HepG2 (cell line): ENCODE measurements at regions not wholly inside any gene's neighbourhood (a gene's known extent, or its start where the extent isn't known, plus 50 kb on each side); places are given as distances from the start of the nearest gene placed in this dataset.

Experiments
- ATF4 ChIP-seq, 2 experiments: fragments of 450-650 bp in 1 of 2; sonication (generic) in 1 of 2; formaldehyde crosslinking; IDR thresholded peaks; 2 replicates each; pipeline versions ENCODE4 v1.5.0 to v1.8.0; 2020 to 2022; ENCODE audit warnings: mild to moderate bottlenecking in 1 of 2, missing genetic modification reagents in 1 of 2
- ATRX ChIP-seq: sonication (generic); formaldehyde crosslinking; IDR thresholded peaks from 2 replicates; pipeline ENCODE4 v1.4.0; 2020; ENCODE audit warnings: missing genetic modification reagents, borderline replicate concordance
- CREM ChIP-seq, 2 experiments: sonication (generic) in 1 of 2; formaldehyde crosslinking in 1 of 2; IDR thresholded peaks; 2 replicates each; pipeline versions ENCODE4 v1.4.0 to v1.6.1; 2016 to 2020; ENCODE audit warnings: antibody characterized with exemption in 1 of 2, mild to moderate bottlenecking in 1 of 2, missing genetic modification reagents in 1 of 2
- ERF ChIP-seq: IDR thresholded peaks from 2 replicates; pipeline ENCODE4 v1.6.1; 2018; ENCODE audit warnings: missing biosample characterization, missing genetic modification reagents
- FOXA1 ChIP-seq, 2 experiments: fragments of 450-650 bp in 1 of 2; sonication (generic) in 1 of 2; formaldehyde crosslinking in 1 of 2; IDR thresholded peaks; 2 replicates each; pipeline versions ENCODE4 v1.4.0 to v1.6.1; 2016 to 2020; ENCODE audit warnings: missing genetic modification reagents in 1 of 2
- HNF4A ChIP-seq: sonication (generic); formaldehyde crosslinking; IDR thresholded peaks from 2 replicates; pipeline ENCODE4 v1.4.0; 2020; ENCODE audit warnings: missing genetic modification reagents
- ONECUT2 ChIP-seq: sonication (generic); formaldehyde crosslinking; IDR thresholded peaks from 2 replicates; pipeline ENCODE4 v1.4.0; 2020; ENCODE audit warnings: missing genetic modification reagents
- RARA ChIP-seq: IDR thresholded peaks from 2 replicates; pipeline ENCODE4 v1.6.1; 2016; ENCODE audit warnings: missing genetic modification reagents, missing compliant biosample characterization
- SOX6 ChIP-seq, 2 experiments: fragments of 450-650 bp in 1 of 2; sonication (generic) in 1 of 2; formaldehyde crosslinking in 1 of 2; IDR thresholded peaks; 2 replicates each; pipeline versions ENCODE4 v1.4.0 to v1.6.1; 2017 to 2020; ENCODE audit warnings: antibody characterized with exemption in 1 of 2, mild to moderate bottlenecking in 1 of 2, missing genetic modification reagents in 1 of 2
- TBX3 ChIP-seq: fragments of 450-650 bp; IDR thresholded peaks from 2 replicates; pipeline ENCODE4 v1.6.1; 2017; ENCODE audit warnings: antibody characterized with exemption, mild to moderate bottlenecking, inconsistent platforms, borderline replicate concordance
- TOE1 ChIP-seq: sonication (generic); formaldehyde crosslinking; IDR thresholded peaks from 2 replicates; pipeline ENCODE4 v1.4.0; 2020; ENCODE audit warnings: mild to moderate bottlenecking, missing genetic modification reagents
- ZBTB34 ChIP-seq: sonication (generic); formaldehyde crosslinking; IDR thresholded peaks from 2 replicates; pipeline ENCODE4 v1.8.0; 2022; ENCODE audit warnings: mild to moderate bottlenecking, missing genetic modification reagents
- ZBTB43 ChIP-seq: sonication (generic); formaldehyde crosslinking; conservative IDR thresholded peaks from 2 replicates; pipeline ENCODE4 v1.4.0; 2020; ENCODE audit warnings: missing genetic modification reagents
- ZFP37 ChIP-seq: sonication (generic); formaldehyde crosslinking; IDR thresholded peaks from 2 replicates; pipeline ENCODE4 v1.4.0; 2020; ENCODE audit warnings: missing genetic modification reagents, borderline replicate concordance
- ZNF232 ChIP-seq: sonication (generic); formaldehyde crosslinking; IDR thresholded peaks from 2 replicates; pipeline ENCODE4 v1.4.0; 2020; ENCODE audit warnings: missing genetic modification reagents, borderline replicate concordance
- ZNF256 ChIP-seq: sonication (generic); formaldehyde crosslinking; conservative IDR thresholded peaks from 2 replicates; pipeline ENCODE4 v1.4.0; 2020; ENCODE audit warnings: missing genetic modification reagents
- ZNF296 ChIP-seq: sonication (generic); formaldehyde crosslinking; conservative IDR thresholded peaks from 2 replicates; pipeline ENCODE4 v1.5.0; 2020; ENCODE audit warnings: mild to moderate bottlenecking, missing genetic modification reagents
- ZNF580 ChIP-seq: IDR thresholded peaks from 2 replicates; pipeline ENCODE4 v1.6.1; 2016; ENCODE audit warnings: low read depth, borderline replicate concordance
- ZNF619 ChIP-seq: sonication (generic); formaldehyde crosslinking; IDR thresholded peaks from 2 replicates; pipeline ENCODE4 v1.4.0; 2020; ENCODE audit warnings: mild to moderate bottlenecking, missing genetic modification reagents
- ZNF687 ChIP-seq: sonication (generic); formaldehyde crosslinking; IDR thresholded peaks from 2 replicates; pipeline ENCODE4 v1.5.1; 2020; ENCODE audit warnings: mild to moderate bottlenecking, missing genetic modification reagents, moderate library complexity
- ZNF709 ChIP-seq: sonication (generic); formaldehyde crosslinking; IDR thresholded peaks from 2 replicates; pipeline ENCODE4 v1.5.0; 2020; ENCODE audit warnings: mild to moderate bottlenecking, missing genetic modification reagents

GRCh38 chr2:16817305-16818202 is 151.9 kb upstream of the CYRIA start (continued):
- TF ChIP-seq TOE1 (CRISPR knock-in tag) (no peak), CREM (IDR thresholded peaks at IDR 0.05) (0 out of 2 replicates have a peak, but pooled peaks have one; percentile 9), CREM (CRISPR knock-in tag; IDR thresholded peaks at IDR 0.05) (no peak), SOX6 (IDR thresholded peaks at IDR 0.05) (no peak), SOX6 (CRISPR knock-in tag; IDR thresholded peaks at IDR 0.05) (peak; percentile 68; the same call in 1 of the 2 replicates), ZBTB34 (CRISPR knock-in tag) (0 out of 2 replicates have a peak, but pooled peaks have one; percentile 30), ATRX (CRISPR knock-in tag) (no peak), ZNF296 (CRISPR knock-in tag) (no peak), ZNF232 (0 out of 2 replicates have a peak, but pooled peaks have one; percentile 15), ZFP37 (no peak), ZBTB43 (CRISPR knock-in tag) (no peak), TBX3 (no peak), ZNF580 (CRISPR knock-in tag) (no peak), ONECUT2 (peak; percentile 68), HNF4A (CRISPR knock-in tag) (peak; percentile 67), ATF4 (CRISPR knock-in tag; IDR thresholded peaks at IDR 0.05) (no peak), ZNF619 (CRISPR knock-in tag) (no peak), ZNF687 (no peak), ZNF709 (CRISPR knock-in tag) (no peak), ZNF256 (no peak), FOXA1 (IDR thresholded peaks at IDR 0.05) (no peak), FOXA1 (CRISPR knock-in tag; IDR thresholded peaks at IDR 0.05) (0 out of 2 replicates have a peak, but pooled peaks have one; percentile 7), RARA (CRISPR knock-in tag) (peak; percentile 43; the same call in 1 of the 2 replicates), ERF (CRISPR knock-in tag) (no peak)
